Ishikawa (cell line): ENCODE measurements at regions not wholly inside any gene's neighbourhood (a gene's known extent, or its start where the extent isn't known, plus 50 kb on each side); places are given as distances from the start of the nearest gene placed in this dataset.

Experiments used
- CEBPB ChIP-seq: IDR thresholded peaks from 2 replicates; pipeline ENCODE4 v1.6.1; 2012
- MAX ChIP-seq: IDR thresholded peaks from 2 replicates; pipeline ENCODE4 v1.6.1; 2012
- NFIC ChIP-seq: IDR thresholded peaks from 2 replicates; pipeline ENCODE4 v1.6.1; 2012
- RAD21 ChIP-seq: IDR thresholded peaks from 2 replicates; pipeline ENCODE4 v1.6.1; 2012; ENCODE audit warnings: low read depth
- REST ChIP-seq: IDR thresholded peaks from 2 replicates; pipeline ENCODE4 v1.6.1; 2012; ENCODE audit warnings: low read depth, mild to moderate bottlenecking
- TAF1 ChIP-seq: IDR thresholded peaks from 2 replicates; pipeline ENCODE4 v1.6.1; 2012; ENCODE audit warnings: low read depth, mild to moderate bottlenecking
- YY1 ChIP-seq: IDR thresholded peaks from 2 replicates; pipeline ENCODE4 v1.6.1; 2012; ENCODE audit warnings: low read depth

GRCh38 chr22:26904483-26904882, 247.1 kb downstream of the MIAT start:
- no peak for TF ChIP-seq CEBPB
- no peak for TF ChIP-seq TAF1
- no peak for TF ChIP-seq MAX
- TF ChIP-seq REST, result no peak
- no peak for TF ChIP-seq RAD21
- no peak for TF ChIP-seq YY1
- no peak for TF ChIP-seq NFIC
